IMR-90 (cell line): ENCODE measurements at regions not wholly inside any gene's neighbourhood (a gene's known extent, or its start where the extent isn't known, plus 50 kb on each side); places are given as distances from the start of the nearest gene placed in this dataset.

Source experiments
- ATAC-seq: fragments of 200-7000 bp; cut with Tn5 transposase; 2 replicates; pipeline ENCODE4 v1.9.1; 2020; ENCODE audit warnings: low read depth, mild to moderate bottlenecking, moderate library complexity
- BruUV-seq: library from RNA; stranded (reverse); fragments of 400-500 nt; replicated peaks from 2 replicates; lab custom pipeline; 2021; lab: Mats Ljungman, UMichigan
- CTCF ChIA-PET: fragments of 300-600 bp; formaldehyde crosslinking; extraction: SDS; loops from one replicate; lab custom pipeline; 2021; ENCODE audit warnings: antibody characterized with exemption; lab: Yijun Ruan, JAX
- POLR2A ChIA-PET: fragments of 300-600 bp; sonication (Branson Sonifier 250); formaldehyde crosslinking; loops from one replicate; lab custom pipeline; 2022; ENCODE audit warnings: antibody characterized with exemption; ENCODE audit not compliant: unreplicated experiment; lab: Charles Lee
- DNase-seq: peaks from one replicate; pipeline ENCODE4 v3.0.0; 2013
- H2AFZ ChIP-seq: replicated peaks from 2 replicates; pipeline ENCODE3; 2013; ENCODE audit warnings: low read length, mild to moderate bottlenecking; ENCODE audit not compliant: poor library complexity
- H2AK5ac ChIP-seq: 2 replicates; pipeline ENCODE4 v1.6.1; 2013; ENCODE audit warnings: low read depth, low read length, inconsistent platforms
- H2AK9ac ChIP-seq: replicated peaks from 2 replicates; pipeline ENCODE3; 2013; ENCODE audit warnings: mild to moderate bottlenecking, low read depth, low read length, moderate library complexity; ENCODE audit not compliant: poor library complexity
- H2BK120ac ChIP-seq: 2 replicates; pipeline ENCODE4 v1.6.1; 2013; ENCODE audit warnings: low read depth, low read length, inconsistent platforms
- H2BK15ac ChIP-seq: 3 replicates; pipeline ENCODE4 v1.6.1; 2013; ENCODE audit warnings: low read depth, low read length, inconsistent platforms
- H2BK20ac ChIP-seq: 2 replicates; pipeline ENCODE4 v1.6.1; 2013; ENCODE audit warnings: low read depth, mild to moderate bottlenecking, inconsistent platforms, low read length, moderate library complexity
- H2BK5ac ChIP-seq: 2 replicates; pipeline ENCODE4 v1.6.1; 2013; ENCODE audit warnings: mild to moderate bottlenecking, low read depth, low read length, inconsistent platforms; ENCODE audit not compliant: poor library complexity, severe bottlenecking
- H3K14ac ChIP-seq: replicated peaks from 2 replicates; pipeline ENCODE4 v1.6.1; 2013; ENCODE audit warnings: low read depth, low read length, inconsistent platforms
- H3K18ac ChIP-seq: 2 replicates; pipeline ENCODE4 v1.6.1; 2013; ENCODE audit warnings: low read depth, low read length, control low read depth
- H3K23ac ChIP-seq: 2 replicates; pipeline ENCODE4 v1.6.1; 2013; ENCODE audit warnings: low read depth, low read length, inconsistent platforms
- H3K27ac ChIP-seq: 2 replicates; pipeline ENCODE4 v1.5.1; 2013; ENCODE audit warnings: mild to moderate bottlenecking, control low read depth, low read length; ENCODE audit not compliant: insufficient read depth
- H3K27me3 ChIP-seq: 2 replicates; pipeline ENCODE4 v1.6.1; 2013; ENCODE audit warnings: low read length; ENCODE audit not compliant: control insufficient read depth, insufficient read depth
- H3K36me3 ChIP-seq: 2 replicates; pipeline ENCODE4 v1.6.1; 2013; ENCODE audit warnings: low read length, mixed read lengths; ENCODE audit not compliant: control insufficient read depth, insufficient read depth
- H3K4ac ChIP-seq: 2 replicates; pipeline ENCODE4 v1.6.1; 2013; ENCODE audit warnings: low read depth, low read length, inconsistent platforms
- H3K4me1 ChIP-seq: 2 replicates; pipeline ENCODE4 v1.6.1; 2013; ENCODE audit warnings: low read length, mixed read lengths; ENCODE audit not compliant: control insufficient read depth, insufficient read depth
- H3K4me2 ChIP-seq: 2 replicates; pipeline ENCODE4 v1.6.1; 2013; ENCODE audit warnings: low read depth, mild to moderate bottlenecking, control low read depth, low read length, moderate library complexity
- H3K4me3 ChIP-seq: 2 replicates; pipeline ENCODE4 v1.5.1; 2013; ENCODE audit warnings: low read depth, mild to moderate bottlenecking, control low read depth, low read length, moderate library complexity; ENCODE audit not compliant: insufficient read depth
- H3K56ac ChIP-seq: 2 replicates; pipeline ENCODE4 v1.6.1; 2013; ENCODE audit warnings: low read length, inconsistent platforms; ENCODE audit not compliant: insufficient read depth; ENCODE audit errors: extremely low read depth
- H3K79me1 ChIP-seq, 2 experiments: 2 replicates each; pipeline ENCODE4 v1.6.1; 2013; ENCODE audit warnings: low read length in 2 of 2, inconsistent platforms in 1 of 2, low read depth in 1 of 2
- H3K9ac ChIP-seq: 2 replicates; pipeline ENCODE4 v1.6.1; 2013; ENCODE audit warnings: low read depth, low read length, control low read depth
- H3K9me1 ChIP-seq: 2 replicates; pipeline ENCODE4 v1.6.1; 2013; ENCODE audit warnings: low read length, inconsistent platforms; ENCODE audit not compliant: insufficient read depth
- H3K9me3 ChIP-seq: 2 replicates; pipeline ENCODE4 v1.6.1; 2013; ENCODE audit warnings: low read length; ENCODE audit not compliant: control insufficient read depth, insufficient read depth
- H4K20me1 ChIP-seq: 2 replicates; pipeline ENCODE4 v1.6.1; 2013; ENCODE audit warnings: low read length, inconsistent platforms; ENCODE audit not compliant: insufficient read depth
- H4K5ac ChIP-seq: 2 replicates; pipeline ENCODE4 v1.6.1; 2013; ENCODE audit warnings: mild to moderate bottlenecking, low read depth, low read length, control low read depth
- H4K8ac ChIP-seq, 2 experiments: 2 replicates each; pipeline ENCODE4 v1.6.1; 2013; ENCODE audit warnings: low read depth in 2 of 2, low read length in 2 of 2, control low read depth in 1 of 2, inconsistent platforms in 1 of 2
- H4K91ac ChIP-seq: 2 replicates; pipeline ENCODE4 v1.6.1; 2013; ENCODE audit warnings: low read depth, low read length, inconsistent platforms; ENCODE audit not compliant: insufficient read depth
- BHLHE40 ChIP-seq: fragments of 150-350 bp; IDR thresholded peaks from 2 replicates; pipeline ENCODE4 v1.6.1; 2016; ENCODE audit warnings: mild to moderate bottlenecking, low read depth, low read length
- CEBPB ChIP-seq: IDR thresholded peaks from 2 replicates; pipeline ENCODE4 v1.6.1; 2012; ENCODE audit warnings: low read depth, low read length, improper control_type of control experiment
- CHD1 ChIP-seq: IDR thresholded peaks from 2 replicates; pipeline ENCODE4 v1.6.1; 2012; ENCODE audit warnings: low read depth, low read length, improper control_type of control experiment
- CTCF ChIP-seq: conservative IDR thresholded peaks from 2 replicates; pipeline ENCODE4 v1.5.1; 2012; ENCODE audit warnings: mild to moderate bottlenecking, low read depth, low read length, improper control_type of control experiment
- FOS ChIP-seq: fragments of 150-350 bp; IDR thresholded peaks from 2 replicates; pipeline ENCODE4 v1.6.1; 2016; ENCODE audit warnings: low read depth, low read length
- MAFK ChIP-seq: IDR thresholded peaks from 2 replicates; pipeline ENCODE4 v1.6.1; 2012; ENCODE audit warnings: low read depth, low read length, improper control_type of control experiment
- MAZ ChIP-seq: IDR thresholded peaks from 2 replicates; pipeline ENCODE4 v1.6.1; 2012; ENCODE audit warnings: low read depth, mild to moderate bottlenecking, low read length, improper control_type of control experiment, moderate library complexity, borderline replicate concordance
- POLR2A ChIP-seq: IDR thresholded peaks from 2 replicates; pipeline ENCODE4 v1.6.1; 2012; ENCODE audit warnings: mild to moderate bottlenecking, low read depth, low read length
- RAD21 ChIP-seq: IDR thresholded peaks from 2 replicates; pipeline ENCODE4 v1.6.1; 2012; ENCODE audit warnings: low read length, improper control_type of control experiment
- RCOR1 ChIP-seq: IDR thresholded peaks from 2 replicates; pipeline ENCODE4 v1.6.1; 2012; ENCODE audit warnings: mild to moderate bottlenecking, low read length, improper control_type of control experiment; ENCODE audit not compliant: insufficient replicate concordance
- RFX5 ChIP-seq: IDR thresholded peaks from 2 replicates; pipeline ENCODE4 v1.8.0; 2012; ENCODE audit warnings: low read depth, mild to moderate bottlenecking, low read length, moderate library complexity
- SMC3 ChIP-seq: fragments of 150-350 bp; IDR thresholded peaks from 2 replicates; pipeline ENCODE4 v1.6.1; 2016; ENCODE audit warnings: low read depth, mild to moderate bottlenecking, antibody characterized with exemption, low read length, moderate library complexity
- USF2 ChIP-seq: fragments of 150-350 bp; IDR thresholded peaks from 2 replicates; pipeline ENCODE4 v1.6.1; 2017; ENCODE audit warnings: mild to moderate bottlenecking, antibody characterized with exemption, low read length, low read depth
- WGBS, 2 experiments: methylation state at CpG; one replicate each; pipeline versions ENCODE4 v1.1.5 to v1.1.7; 2013; ENCODE audit warnings: missing lambda C conversion rate in 2 of 2; ENCODE audit not compliant: insufficient read length in 1 of 2; ENCODE audit errors: extremely low coverage in 2 of 2; 5-methylcytosine and 5-hydroxymethylcytosine counted together
- dilution Hi-C: fragments of 300-500 bp; cut with HindIII; formaldehyde crosslinking; loops from one replicate; pipeline ENCODE4 v1.14.3; 2018; ENCODE audit warnings: low sequenced_read_pairs; ENCODE audit not compliant: unreplicated experiment
- in situ Hi-C: fragments of 300-500 bp; cut with MboI; formaldehyde crosslinking; loops from 3 replicates; pipeline ENCODE4 v1.14.3; 2019; ENCODE audit warnings: low sequenced_read_pairs, inconsistent platforms, mixed read lengths
- intact Hi-C: fragments of 100-400 bp; cut with micrococcal nuclease; formaldehyde crosslinking; loops from 2 replicates; pipeline ENCODE4 v1.10.0; 2022
- TF ChIP-seq, protein P1 (sequence below): fragments of 150-350 bp; IDR thresholded peaks from 2 replicates; pipeline ENCODE4 v1.6.1; 2016; ENCODE audit warnings: low read depth, mild to moderate bottlenecking, low read length, moderate library complexity, borderline replicate concordance

DNA sequence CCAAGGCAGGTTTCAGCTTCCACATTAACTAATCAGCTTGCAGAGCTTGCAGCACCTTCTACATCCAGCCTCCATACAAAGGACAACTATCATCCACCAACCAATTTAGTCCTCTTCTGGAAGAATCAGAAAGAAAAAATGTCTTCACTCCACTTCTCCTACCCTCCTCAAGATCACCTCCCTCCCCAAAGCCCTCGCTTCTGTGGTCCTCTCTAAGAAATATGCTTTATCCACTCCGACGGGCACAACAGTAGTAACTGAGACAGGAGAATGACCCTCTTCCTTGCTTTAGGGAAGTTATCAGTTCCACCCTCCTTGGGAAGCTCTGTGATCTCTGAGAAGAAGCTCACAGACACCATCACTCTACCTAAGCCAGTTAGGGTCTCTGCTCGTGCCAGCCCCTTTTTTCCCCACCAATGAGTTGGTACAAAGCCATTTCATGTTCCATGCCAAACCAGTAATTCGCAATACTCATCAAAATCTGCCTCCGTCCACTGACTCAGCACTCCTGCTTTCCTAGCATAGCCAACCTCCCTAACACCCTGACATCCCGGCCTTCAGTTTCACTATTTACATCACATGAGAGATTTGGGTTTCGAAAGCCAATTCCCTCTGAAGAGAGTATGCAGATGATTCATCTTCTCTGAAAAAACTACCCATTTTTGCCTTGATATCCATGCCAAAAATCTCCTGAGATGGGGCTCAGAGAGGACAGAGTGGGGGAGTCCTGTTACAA lies 114.1 kb upstream of the PKDCC start:
- H4K5ac ChIP-seq, result peak overlapping the region; percentile 50
- peak overlapping the region; percentile 95 for H2BK120ac ChIP-seq
- H2BK15ac ChIP-seq, result peak overlapping the region; percentile 84; the same call in 2 of the 3 replicates
- peak overlapping the region; percentile 52; the same call in 1 of the 2 replicates for H2AK5ac ChIP-seq
- H4K91ac ChIP-seq, result peak overlapping the region; percentile 77
- peaks cover 21% of the 10 kb centered on the region for H3K9me1 ChIP-seq
- CTCF ChIA-PET, result no interaction called here
- ATAC-seq (peak; percentile 70), DNase-seq (peak; percentile 96)
- peaks cover 39% of the 10 kb centered on the region for H3K4me1 ChIP-seq
- H2BK5ac ChIP-seq, result peak overlapping the region; percentile 22
- H4K20me1 ChIP-seq, result no peaks in the 10 kb centered on the region
- H3K79me1 ChIP-seq, result no peaks in the 10 kb centered on the region
- dilution Hi-C loops, result no loop called here
- 0% methylated on average over 2 of the region's 8 CpGs; no CpG with 5 or more reads in 1 of the 2 experiments for WGBS, 2 experiments
- H3K9ac ChIP-seq, result peak overlapping the region; percentile 11; the same call in 1 of the 2 replicates
- in situ Hi-C loops, result no loop called here
- H3K4me3 ChIP-seq, result no peak overlapping the region
- peak overlapping the region; percentile 86 for H3K4ac ChIP-seq
- H3K9me3 ChIP-seq, result no peaks in the 10 kb centered on the region
- peak overlapping the region; percentile 92 for H2BK20ac ChIP-seq
- no peaks in the 10 kb centered on the region for H3K27me3 ChIP-seq
- H3K4me2 ChIP-seq, result peak overlapping the region; percentile 67
- intact Hi-C loops, result loop anchor here (2.0 to 5.0 kb wide), 4 partner anchors 33 to 149 kb away; no protein-coding TSS in a partner anchor
- peak overlapping the region; percentile 79; the same call in 1 of the 2 replicates for H3K27ac ChIP-seq
- peak overlapping the region; percentile 76 for H3K14ac ChIP-seq
- peak overlapping the region; percentile 78 for H3K23ac ChIP-seq
- no peak overlapping the region for H2AK9ac ChIP-seq
- POLR2A ChIA-PET, result no interaction called here
- BruUV-seq, result no TSS peak
- H2AFZ ChIP-seq, result peak overlapping the region; percentile 78
- H3K18ac ChIP-seq, result peak overlapping the region; percentile 89
- peak overlapping the region; percentile 23; the same call in 1 of the 2 replicates for H3K56ac ChIP-seq
- no peaks in the 10 kb centered on the region for H3K36me3 ChIP-seq
- H4K8ac ChIP-seq, result peak overlapping the region; percentile 29 to 83; a peak in 3 of 4 replicates
- no peak for TF ChIP-seq RFX5
- no peak for TF ChIP-seq POLR2A
- TF ChIP-seq SMC3, result 0 out of 2 replicates have a peak, but pooled peaks have one; percentile 14
- TF ChIP-seq CHD1, result 0 out of 2 replicates have a peak, but pooled peaks have one; percentile 81
- no peak for TF ChIP-seq RCOR1
- peak; percentile 81 for TF ChIP-seq CEBPB
- TF ChIP-seq CTCF, result no peak
- TF ChIP-seq FOS, result peak; percentile 85
- peak; percentile 81 for TF ChIP-seq BHLHE40
- peak; percentile 7; the same call in 1 of the 2 replicates for TF ChIP-seq RAD21
- peak; percentile 76 for TF ChIP-seq USF2
- TF ChIP-seq MAZ, result no peak
- peak; percentile 97 for TF ChIP-seq MAFK
- TF ChIP-seq, protein P1, sequence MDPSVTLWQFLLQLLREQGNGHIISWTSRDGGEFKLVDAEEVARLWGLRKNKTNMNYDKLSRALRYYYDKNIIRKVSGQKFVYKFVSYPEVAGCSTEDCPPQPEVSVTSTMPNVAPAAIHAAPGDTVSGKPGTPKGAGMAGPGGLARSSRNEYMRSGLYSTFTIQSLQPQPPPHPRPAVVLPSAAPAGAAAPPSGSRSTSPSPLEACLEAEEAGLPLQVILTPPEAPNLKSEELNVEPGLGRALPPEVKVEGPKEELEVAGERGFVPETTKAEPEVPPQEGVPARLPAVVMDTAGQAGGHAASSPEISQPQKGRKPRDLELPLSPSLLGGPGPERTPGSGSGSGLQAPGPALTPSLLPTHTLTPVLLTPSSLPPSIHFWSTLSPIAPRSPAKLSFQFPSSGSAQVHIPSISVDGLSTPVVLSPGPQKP, result no peak
